ENCODE measurements at regions not wholly inside any gene's neighbourhood (a gene's known extent, or its start where the extent isn't known, plus 50 kb on each side); places are given as distances from the start of the nearest gene placed in this dataset.

DNA sequence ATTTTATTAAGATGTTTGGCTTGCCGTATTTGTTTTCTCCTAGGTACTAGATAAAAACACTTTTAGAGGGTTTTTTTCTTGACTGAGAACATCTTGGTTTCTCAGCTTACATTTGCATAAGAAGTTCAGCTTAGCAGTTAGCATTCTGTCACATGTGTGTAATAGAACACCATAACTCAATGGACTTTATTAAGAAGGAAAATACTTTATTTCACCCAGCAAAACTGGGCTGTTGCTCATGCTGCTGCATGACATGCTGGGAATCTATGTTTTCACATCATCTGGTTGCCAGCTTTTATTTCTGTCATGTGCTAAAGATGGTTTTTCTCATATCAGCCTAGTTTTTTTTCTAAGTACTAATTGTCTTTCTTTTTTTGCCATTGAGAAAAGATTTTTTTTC is 144.6 kb downstream of the UTRN start:
- TF ChIP-seq, protein P1, sequence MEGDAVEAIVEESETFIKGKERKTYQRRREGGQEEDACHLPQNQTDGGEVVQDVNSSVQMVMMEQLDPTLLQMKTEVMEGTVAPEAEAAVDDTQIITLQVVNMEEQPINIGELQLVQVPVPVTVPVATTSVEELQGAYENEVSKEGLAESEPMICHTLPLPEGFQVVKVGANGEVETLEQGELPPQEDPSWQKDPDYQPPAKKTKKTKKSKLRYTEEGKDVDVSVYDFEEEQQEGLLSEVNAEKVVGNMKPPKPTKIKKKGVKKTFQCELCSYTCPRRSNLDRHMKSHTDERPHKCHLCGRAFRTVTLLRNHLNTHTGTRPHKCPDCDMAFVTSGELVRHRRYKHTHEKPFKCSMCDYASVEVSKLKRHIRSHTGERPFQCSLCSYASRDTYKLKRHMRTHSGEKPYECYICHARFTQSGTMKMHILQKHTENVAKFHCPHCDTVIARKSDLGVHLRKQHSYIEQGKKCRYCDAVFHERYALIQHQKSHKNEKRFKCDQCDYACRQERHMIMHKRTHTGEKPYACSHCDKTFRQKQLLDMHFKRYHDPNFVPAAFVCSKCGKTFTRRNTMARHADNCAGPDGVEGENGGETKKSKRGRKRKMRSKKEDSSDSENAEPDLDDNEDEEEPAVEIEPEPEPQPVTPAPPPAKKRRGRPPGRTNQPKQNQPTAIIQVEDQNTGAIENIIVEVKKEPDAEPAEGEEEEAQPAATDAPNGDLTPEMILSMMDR (IDR thresholded peaks at IDR 0.05): no peak
- TF ChIP-seq EP300 (IDR thresholded peaks at IDR 0.05) (no peak), POLR2A (IDR thresholded peaks at IDR 0.05) (no peak), POLR2AphosphoS5 (IDR thresholded peaks at IDR 0.05) (no peak)

All from upper lobe of left lung (tissue), 4 donors.